ENCODE measurements at regions not wholly inside any gene's neighbourhood (a gene's known extent, or its start where the extent isn't known, plus 50 kb on each side); places are given as distances from the start of the nearest gene placed in this dataset.
A peak's percentile ranks its signal among the peaks of the same experiment; 100 is the strongest.

DNA sequence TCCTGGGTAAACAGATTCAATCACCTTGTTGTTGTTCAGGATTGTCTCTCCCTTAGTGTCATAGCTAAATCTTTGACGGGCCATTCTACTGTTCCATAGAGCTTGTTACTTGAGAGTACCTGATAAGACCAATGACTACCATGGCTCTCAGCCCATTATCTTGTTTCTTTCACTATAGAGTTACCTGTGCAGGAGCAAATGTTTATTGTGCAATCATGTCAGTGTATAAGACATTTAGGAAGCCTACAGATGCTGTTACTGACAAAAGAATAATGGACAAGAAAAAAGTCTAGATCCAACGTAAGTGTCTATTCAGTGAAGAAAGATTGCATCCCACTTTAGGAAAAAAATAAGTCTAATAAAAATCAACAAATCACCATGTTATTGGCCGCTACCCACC is 1041.7 kb upstream of the AUTS2 start:
- Histone ChIP-seq H3K9me3 (no peaks in the 10 kb centered on the region), H3K4me3 (no peak overlapping the region), H3K27me3 (no peaks in the 10 kb centered on the region), H3K27ac (no peak overlapping the region), H3K36me3 (no peaks in the 10 kb centered on the region), H3K4me1 (no peaks in the 10 kb centered on the region)
- WGBS, 2 donors, result 79 to 87% methylated on average over 3 of the region's 3 CpGs
- no peak for DNase-seq
- TF ChIP-seq POLR2AphosphoS5 (IDR thresholded peaks at IDR 0.05), result no peak
- no peak for TF ChIP-seq EP300 (IDR thresholded peaks at IDR 0.05)
- no peak for TF ChIP-seq CTCF (IDR thresholded peaks at IDR 0.05)
- no peak for TF ChIP-seq POLR2A (IDR thresholded peaks at IDR 0.05)
- intact Hi-C loops (cut with DNase I), result no loop called here

GRCh38 chr7:68559518-68559917 is 1038.8 kb upstream of the AUTS2 start:
- H3K36me3 ChIP-seq, result no peaks in the 10 kb centered on the region
- no peak overlapping the region for H3K27ac ChIP-seq
- no peaks in the 10 kb centered on the region for H3K4me1 ChIP-seq
- DNase-seq, result no peak
- H3K9me3 ChIP-seq, result no peaks in the 10 kb centered on the region
- TF ChIP-seq CTCF (IDR thresholded peaks at IDR 0.05), result no peak
- no peak for TF ChIP-seq POLR2AphosphoS5 (IDR thresholded peaks at IDR 0.05)
- TF ChIP-seq POLR2A (IDR thresholded peaks at IDR 0.05), result no peak
- TF ChIP-seq EP300 (IDR thresholded peaks at IDR 0.05), result no peak
- intact Hi-C loops (cut with DNase I), result no loop called here
- H3K27me3 ChIP-seq, result no peaks in the 10 kb centered on the region
- H3K4me3 ChIP-seq, result no peak overlapping the region
- 87 to 92% methylated on average over 1 of the region's 1 CpG for WGBS, 2 donors

- no peak for DNase-seq
- intact Hi-C loops (cut with DNase I), result no loop called here
- Histone ChIP-seq H3K9me3 (peaks cover 0 to 4% (median 0%) of the 10 kb centered on the region in 4 donors), H3K27me3 (no peaks in the 10 kb centered on the region), H3K4me1 (no peaks in the 10 kb centered on the region), H3K36me3 (no peaks in the 10 kb centered on the region), H3K27ac (no peak overlapping the region), H3K4me3 (no peak overlapping the region)
- 75% methylated on average over 6 of the region's 6 CpGs for WGBS, 2 donors
- TF ChIP-seq EP300 (IDR thresholded peaks at IDR 0.05) (no peak), POLR2AphosphoS5 (IDR thresholded peaks at IDR 0.05) (peak in 1 of 4 donors; percentile 17)
Measured at GRCh38 chr7:68562323-68562899, 1035.9 kb upstream of the AUTS2 start.

- Histone ChIP-seq H3K9me3 (peaks cover 0 to 4% (median 0%) of the 10 kb centered on the region in 4 donors), H3K4me1 (no peaks in the 10 kb centered on the region), H3K27me3 (no peaks in the 10 kb centered on the region), H3K4me3 (no peak overlapping the region), H3K27ac (no peak overlapping the region), H3K36me3 (no peaks in the 10 kb centered on the region)
- intact Hi-C loops (cut with DNase I), result no loop called here
- no peak for TF ChIP-seq CTCF (IDR thresholded peaks at IDR 0.05)
- TF ChIP-seq EP300 (IDR thresholded peaks at IDR 0.05), result no peak
- no peak for TF ChIP-seq POLR2AphosphoS5 (IDR thresholded peaks at IDR 0.05)
- TF ChIP-seq POLR2A (IDR thresholded peaks at IDR 0.05), result no peak
- DNase-seq, result no peak
- WGBS, 2 donors, result 77 to 80% methylated on average over 6 of the region's 6 CpGs
Measured at GRCh38 chr7:68564306-68565135, 1033.8 kb upstream of the AUTS2 start.

DNA sequence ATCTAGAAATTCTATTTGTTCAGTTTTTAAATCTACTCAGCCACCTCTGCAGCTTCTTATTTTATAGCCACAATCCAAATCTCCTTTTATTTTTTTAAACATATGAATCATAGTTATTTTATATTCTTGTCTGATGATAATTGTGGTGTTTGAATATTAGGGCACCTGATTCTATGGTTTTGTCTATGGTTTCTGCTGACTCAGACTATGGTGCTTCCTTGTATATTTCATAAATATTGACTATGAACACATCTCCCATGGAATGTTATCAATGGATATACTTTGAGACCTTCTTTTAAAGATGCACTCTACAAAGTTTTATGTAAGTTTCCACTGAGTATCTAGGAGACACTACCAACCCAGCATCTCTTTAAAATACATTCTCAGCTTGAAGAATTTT is 1027.0 kb upstream of the AUTS2 start:
- H3K27me3 ChIP-seq, result no peaks in the 10 kb centered on the region
- no peaks in the 10 kb centered on the region for H3K4me1 ChIP-seq
- H3K36me3 ChIP-seq, result no peaks in the 10 kb centered on the region
- no peak overlapping the region for H3K4me3 ChIP-seq
- intact Hi-C loops (cut with DNase I), result no loop called here
- H3K9me3 ChIP-seq, result no peaks in the 10 kb centered on the region
- no peak overlapping the region for H3K27ac ChIP-seq
- DNase-seq, result no peak
- TF ChIP-seq POLR2AphosphoS5 (IDR thresholded peaks at IDR 0.05), result no peak
- no peak for TF ChIP-seq CTCF (IDR thresholded peaks at IDR 0.05)
- no peak for TF ChIP-seq EP300 (IDR thresholded peaks at IDR 0.05)
- no peak for TF ChIP-seq POLR2A (IDR thresholded peaks at IDR 0.05)
